ENCODE measurements at regions not wholly inside any gene's neighbourhood (a gene's known extent, or its start where the extent isn't known, plus 50 kb on each side); places are given as distances from the start of the nearest gene placed in this dataset.

GRCh38 chr2:133817680-133818566 is 249.7 kb upstream of the NCKAP5 start:
- no peaks in the 10 kb centered on the region for H3K9me3 Mint-ChIP-seq
- H3K27me3 Mint-ChIP-seq (ENCODE audit: low read depth): peaks cover 14% of the 10 kb centered on the region
- DNase-seq (no peak), ATAC-seq (replicated peaks in 1 of 2) (no peak)
- no peak overlapping the region for H3K4me3 Mint-ChIP-seq
- no peak overlapping the region for H3K27ac Mint-ChIP-seq
- H3K4me1 Mint-ChIP-seq (ENCODE audit: low read depth): no peaks in the 10 kb centered on the region
- no peaks in the 10 kb centered on the region for H3K36me3 Mint-ChIP-seq (ENCODE audit: insufficient read depth in 2 of 2)

DNA sequence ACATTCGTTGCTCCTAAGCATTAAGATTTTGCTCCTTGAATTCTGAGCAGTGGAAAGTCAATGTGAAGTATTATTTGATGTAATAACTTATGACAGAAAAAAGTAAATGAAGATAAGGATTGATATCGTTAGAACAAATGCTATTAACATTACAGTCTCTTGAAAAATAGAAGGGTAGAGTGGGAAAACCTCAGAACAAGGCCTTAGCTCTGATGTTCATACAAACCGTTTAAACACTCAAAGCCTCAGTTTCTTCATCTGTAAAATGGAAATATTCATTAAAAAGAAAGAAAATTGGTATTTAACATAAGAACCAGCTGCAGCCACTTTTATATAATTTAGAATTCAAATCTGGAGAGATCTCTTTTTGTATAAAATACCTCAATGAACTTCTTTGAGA is 250.4 kb upstream of the NCKAP5 start:
- no peak for DNase-seq
- Mint-ChIP-seq H3K36me3 (ENCODE audit: insufficient read depth in 2 of 2) (no peaks in the 10 kb centered on the region), H3K9me3 (no peaks in the 10 kb centered on the region), H3K4me1 (ENCODE audit: low read depth) (no peaks in the 10 kb centered on the region), H3K4me3 (no peak overlapping the region), H3K27ac (no peak overlapping the region), H3K27me3 (ENCODE audit: low read depth) (peaks cover 14% of the 10 kb centered on the region)
- no peak for ATAC-seq (replicated peaks in 1 of 2)

GRCh38 chr2:133819906-133820305 is 251.6 kb upstream of the NCKAP5 start:
- H3K4me3 Mint-ChIP-seq: no peak overlapping the region
- H3K9me3 Mint-ChIP-seq: no peaks in the 10 kb centered on the region
- DNase-seq (no peak), ATAC-seq (replicated peaks in 1 of 2) (no peak)
- H3K27ac Mint-ChIP-seq: no peak overlapping the region
- H3K36me3 Mint-ChIP-seq (ENCODE audit: insufficient read depth in 2 of 2): no peaks in the 10 kb centered on the region
- H3K27me3 Mint-ChIP-seq (ENCODE audit: low read depth): peaks cover 14% of the 10 kb centered on the region
- H3K4me1 Mint-ChIP-seq (ENCODE audit: low read depth): no peaks in the 10 kb centered on the region

DNA sequence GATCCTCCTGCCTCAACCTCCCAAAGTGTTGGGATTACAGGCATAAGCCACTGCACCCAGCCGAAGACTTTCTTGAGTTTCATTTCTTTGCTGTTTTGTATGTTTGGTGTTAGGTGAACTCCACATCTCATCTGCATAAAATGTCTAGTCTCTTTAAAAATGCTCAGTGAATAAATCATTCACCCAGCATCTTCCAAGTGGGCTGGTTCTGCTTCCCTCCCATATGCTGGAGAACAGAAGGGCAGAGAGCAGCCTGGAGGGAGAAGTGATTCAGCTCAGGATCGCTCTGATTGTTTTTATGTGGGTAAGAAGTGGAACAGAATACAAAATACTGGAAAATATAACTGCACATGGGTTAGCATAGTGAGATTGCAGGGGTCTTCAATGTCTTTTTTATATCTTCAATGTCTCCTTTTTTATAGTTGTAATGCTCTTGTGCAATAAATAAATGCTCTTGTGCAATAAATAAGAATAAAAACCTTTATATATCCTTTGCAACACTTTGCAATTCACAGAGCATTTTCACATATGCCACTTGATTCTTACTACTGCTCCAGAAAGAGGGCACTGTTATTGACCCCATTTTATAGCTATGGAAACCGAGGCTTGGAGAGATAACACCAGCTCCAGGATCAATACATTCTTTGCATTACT is 253.0 kb upstream of the NCKAP5 start:
- Mint-ChIP-seq H3K4me3 (no peak overlapping the region), H3K36me3 (ENCODE audit: insufficient read depth in 2 of 2) (no peaks in the 10 kb centered on the region), H3K4me1 (ENCODE audit: low read depth) (no peaks in the 10 kb centered on the region), H3K27ac (no peak overlapping the region), H3K27me3 (ENCODE audit: low read depth) (peaks cover 14% of the 10 kb centered on the region), H3K9me3 (no peaks in the 10 kb centered on the region)
- DNase-seq (no peak), ATAC-seq (replicated peaks in 1 of 2) (no peak)

GRCh38 chr2:133822517-133823225 is 254.4 kb upstream of the NCKAP5 start:
- H3K4me3 Mint-ChIP-seq: no peak overlapping the region
- H3K4me1 Mint-ChIP-seq (ENCODE audit: low read depth): no peaks in the 10 kb centered on the region
- DNase-seq: no peak
- H3K27me3 Mint-ChIP-seq (ENCODE audit: low read depth): peaks cover 10% of the 10 kb centered on the region
- no peaks in the 10 kb centered on the region for H3K36me3 Mint-ChIP-seq (ENCODE audit: insufficient read depth in 2 of 2)
- ATAC-seq (replicated peaks in 1 of 2): no peak
- H3K27ac Mint-ChIP-seq: no peak overlapping the region
- H3K9me3 Mint-ChIP-seq: no peaks in the 10 kb centered on the region

- ATAC-seq (replicated peaks in 1 of 2): no peak
- Mint-ChIP-seq H3K36me3 (ENCODE audit: insufficient read depth in 2 of 2) (no peaks in the 10 kb centered on the region), H3K9me3 (no peaks in the 10 kb centered on the region), H3K4me1 (ENCODE audit: low read depth) (no peaks in the 10 kb centered on the region), H3K27me3 (ENCODE audit: low read depth) (peaks cover 9% of the 10 kb centered on the region), H3K27ac (no peak overlapping the region), H3K4me3 (no peak overlapping the region)
- no peak for DNase-seq
Measured at GRCh38 chr2:133823226-133823550, 254.9 kb upstream of the NCKAP5 start.

GRCh38 chr2:133824869-133825268 is 256.6 kb upstream of the NCKAP5 start:
- no peak for ATAC-seq (replicated peaks in 1 of 2)
- Mint-ChIP-seq H3K27me3 (ENCODE audit: low read depth) (no peaks in the 10 kb centered on the region), H3K36me3 (ENCODE audit: insufficient read depth in 2 of 2) (no peaks in the 10 kb centered on the region), H3K4me3 (no peak overlapping the region), H3K9me3 (no peaks in the 10 kb centered on the region), H3K4me1 (ENCODE audit: low read depth) (no peaks in the 10 kb centered on the region), H3K27ac (no peak overlapping the region)
- DNase-seq: no peak

GRCh38 chr2:133825778-133826177 is 257.5 kb upstream of the NCKAP5 start:
- H3K4me3 Mint-ChIP-seq: no peak overlapping the region
- H3K4me1 Mint-ChIP-seq (ENCODE audit: low read depth): no peaks in the 10 kb centered on the region
- H3K36me3 Mint-ChIP-seq (ENCODE audit: insufficient read depth in 2 of 2): no peaks in the 10 kb centered on the region
- ATAC-seq (replicated peaks in 1 of 2) (no peak), DNase-seq (no peak)
- no peak overlapping the region for H3K27ac Mint-ChIP-seq
- H3K9me3 Mint-ChIP-seq: no peaks in the 10 kb centered on the region
- H3K27me3 Mint-ChIP-seq (ENCODE audit: low read depth): no peaks in the 10 kb centered on the region

DNA sequence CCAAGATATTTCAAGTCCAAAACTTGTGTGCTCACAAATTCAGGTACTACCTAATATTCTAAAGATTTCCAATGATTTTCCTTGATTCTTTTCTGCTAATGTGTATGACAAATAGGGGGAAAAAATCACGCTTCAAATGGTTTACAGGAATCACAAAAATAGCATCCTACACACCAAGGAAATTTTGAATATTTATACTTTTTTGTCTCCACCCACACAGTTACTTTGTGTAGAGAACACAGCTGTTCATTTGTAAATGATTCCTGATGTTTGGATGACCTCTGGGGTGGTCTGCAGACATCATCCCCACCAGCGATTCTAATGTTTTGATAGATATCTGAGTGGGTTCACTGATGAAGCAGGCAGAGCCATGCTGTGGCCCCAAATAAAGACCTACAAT is 260.6 kb upstream of the NCKAP5 start:
- Mint-ChIP-seq H3K9me3 (no peaks in the 10 kb centered on the region), H3K27ac (no peak overlapping the region), H3K27me3 (ENCODE audit: low read depth) (no peaks in the 10 kb centered on the region), H3K36me3 (ENCODE audit: insufficient read depth in 2 of 2) (no peaks in the 10 kb centered on the region), H3K4me3 (no peak overlapping the region), H3K4me1 (ENCODE audit: low read depth) (no peaks in the 10 kb centered on the region)
- ATAC-seq (replicated peaks in 1 of 2) (no peak), DNase-seq (no peak)

DNA sequence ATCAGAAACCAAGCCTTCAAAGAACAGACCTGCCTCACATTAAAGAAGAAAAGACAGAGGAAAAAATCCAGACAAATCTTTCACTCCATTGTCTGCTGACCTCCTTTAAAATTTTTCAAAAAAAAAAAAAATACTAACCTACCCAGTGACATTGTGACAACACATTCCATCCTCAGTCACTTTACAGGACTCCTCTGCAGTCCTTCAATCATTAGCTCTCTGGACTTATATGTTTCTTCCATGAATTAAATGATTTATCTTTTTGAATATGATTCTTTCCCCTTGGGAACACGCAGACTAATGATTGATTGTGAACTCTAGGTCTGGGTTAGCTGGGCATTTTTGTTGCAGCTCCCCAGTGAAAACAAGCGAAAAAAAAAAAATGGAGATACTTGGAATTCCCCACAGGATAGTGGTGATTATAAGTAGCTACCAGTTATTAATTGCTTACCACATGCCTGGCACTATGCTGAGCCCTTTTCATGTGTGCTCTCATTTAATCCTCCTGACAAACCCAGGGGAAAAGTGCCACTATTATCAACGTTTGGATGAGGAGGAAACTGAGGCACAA is 261.3 kb upstream of the NCKAP5 start:
- H3K4me1 Mint-ChIP-seq (ENCODE audit: low read depth): no peaks in the 10 kb centered on the region
- H3K36me3 Mint-ChIP-seq (ENCODE audit: insufficient read depth in 2 of 2): no peaks in the 10 kb centered on the region
- no peak for ATAC-seq (replicated peaks in 1 of 2)
- no peaks in the 10 kb centered on the region for H3K27me3 Mint-ChIP-seq (ENCODE audit: low read depth)
- H3K4me3 Mint-ChIP-seq: no peak overlapping the region
- no peak overlapping the region for H3K27ac Mint-ChIP-seq
- H3K9me3 Mint-ChIP-seq: no peaks in the 10 kb centered on the region
- DNase-seq: no peak

DNA sequence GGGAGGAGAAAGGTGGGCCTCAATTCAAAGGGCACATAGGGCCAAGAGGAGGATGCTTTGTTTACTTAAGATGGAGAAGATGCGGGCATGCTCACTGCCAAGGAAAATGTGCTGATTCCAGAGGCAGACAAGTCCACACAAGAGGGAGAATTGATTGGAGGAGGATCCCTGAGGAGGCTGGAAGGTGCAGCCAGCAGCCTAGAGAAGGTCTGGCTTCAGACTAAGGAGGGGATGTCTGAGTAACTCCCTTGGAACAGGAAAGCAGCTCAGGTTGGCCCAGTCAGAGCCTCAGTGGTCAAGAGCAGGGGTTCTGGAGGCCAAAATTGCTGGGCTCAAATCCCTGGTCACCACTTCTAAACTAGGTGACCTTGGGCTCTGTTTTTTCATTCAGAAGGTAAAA is 265.5 kb upstream of the NCKAP5 start:
- Mint-ChIP-seq H3K4me3 (no peak overlapping the region), H3K27me3 (ENCODE audit: low read depth) (no peaks in the 10 kb centered on the region), H3K27ac (no peak overlapping the region), H3K9me3 (no peaks in the 10 kb centered on the region), H3K36me3 (ENCODE audit: insufficient read depth in 2 of 2) (no peaks in the 10 kb centered on the region), H3K4me1 (ENCODE audit: low read depth) (no peaks in the 10 kb centered on the region)
- no peak for ATAC-seq (replicated peaks in 1 of 2)
- DNase-seq: no peak

DNA sequence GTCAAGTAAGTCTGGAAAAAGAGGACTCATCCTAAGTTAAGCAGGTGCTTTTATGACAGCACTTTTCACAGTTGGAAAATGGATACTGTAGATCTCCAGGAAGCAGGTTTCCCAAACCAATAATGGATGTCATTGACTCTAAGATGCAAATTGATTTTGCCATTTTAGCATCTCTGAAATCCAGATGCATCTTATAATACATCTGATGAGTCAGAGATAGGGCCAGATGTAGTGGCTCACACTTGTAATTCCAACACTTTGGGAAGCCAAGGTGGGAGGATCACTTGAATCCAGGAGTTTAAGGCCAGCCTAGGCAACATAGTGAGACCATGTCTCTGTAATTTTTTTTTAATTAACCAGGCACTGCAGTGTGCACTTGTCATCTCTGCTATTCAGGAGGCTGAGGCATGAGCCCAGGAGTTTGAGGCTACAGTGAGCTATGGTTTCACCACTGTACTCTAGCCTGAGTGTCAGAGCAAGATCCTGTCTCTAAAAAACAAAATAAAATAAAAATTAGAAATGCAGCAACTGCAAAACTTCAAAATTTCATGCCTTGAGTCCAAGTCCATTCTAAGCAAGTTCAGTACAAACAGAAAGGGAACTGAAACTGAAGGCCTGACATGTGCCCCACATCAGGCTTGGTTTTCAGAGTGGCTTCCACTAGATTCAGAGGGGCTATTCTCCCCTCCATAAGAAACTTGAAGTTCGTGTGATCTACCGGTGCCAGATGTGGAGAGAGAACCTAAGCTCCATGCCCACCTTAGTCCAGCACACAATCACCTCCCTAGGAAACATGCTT is 267.8 kb upstream of the NCKAP5 start:
- Mint-ChIP-seq H3K4me1 (ENCODE audit: low read depth) (no peaks in the 10 kb centered on the region), H3K27ac (no peak overlapping the region), H3K36me3 (ENCODE audit: insufficient read depth in 2 of 2) (no peaks in the 10 kb centered on the region), H3K4me3 (no peak overlapping the region), H3K9me3 (no peaks in the 10 kb centered on the region), H3K27me3 (ENCODE audit: low read depth) (no peaks in the 10 kb centered on the region)
- DNase-seq: no peak
- ATAC-seq (replicated peaks in 1 of 2): no peak
